Cardiac muscle cell (in vitro differentiated cells and primary cell): ENCODE measurements at regions not wholly inside any gene's neighbourhood (a gene's known extent, or its start where the extent isn't known, plus 50 kb on each side); places are given as distances from the start of the nearest gene placed in this dataset.

Experiments used
- DNase-seq, 2 donors: peaks; one replicate each; pipeline versions ENCODE4 v3.0.0 to v3.0.0-alpha.2; 2010 to 2017; ENCODE audit warnings: low read depth in 1 of 2, low spot score in 1 of 2
- H3K27ac ChIP-seq: fragments of 200-600 bp; sonication (generic); 2 replicates; pipeline ENCODE4 v1.5.1; 2016
- H3K27me3 ChIP-seq: fragments of 200-600 bp; sonication (generic); 2 replicates; pipeline ENCODE4 v1.6.0; 2016; ENCODE audit warnings: control low read depth
- H3K36me3 ChIP-seq: fragments of 200-600 bp; sonication (generic); 2 replicates; pipeline ENCODE4 v1.5.1; 2016; ENCODE audit warnings: control low read depth
- H3K4me1 ChIP-seq: fragments of 200-600 bp; sonication (generic); 2 replicates; pipeline ENCODE4 v1.8.1; 2017; ENCODE audit warnings: low read depth, mild to moderate bottlenecking, mixed run types
- H3K4me3 ChIP-seq: fragments of 200-600 bp; sonication (generic); 2 replicates; pipeline ENCODE4 v1.5.1; 2016; ENCODE audit warnings: mild to moderate bottlenecking
- H3K9me3 ChIP-seq: fragments of 200-600 bp; sonication (generic); 2 replicates; pipeline ENCODE4 v1.5.1; 2017; ENCODE audit warnings: low read depth, mild to moderate bottlenecking, control low read depth
- CTCF ChIP-seq: IDR thresholded peaks from 2 replicates; pipeline ENCODE4 v1.5.1; 2012; ENCODE audit warnings: low read depth, mild to moderate bottlenecking, low read length

GRCh38 chr11:29249713-29250112 lies 767.1 kb downstream of the KCNA4 start:
- no peaks in the 10 kb centered on the region for H3K36me3 ChIP-seq
- no peak overlapping the region for H3K4me3 ChIP-seq
- H3K9me3 ChIP-seq, result no peaks in the 10 kb centered on the region
- DNase-seq, result no peak
- H3K4me1 ChIP-seq, result no peaks in the 10 kb centered on the region
- H3K27ac ChIP-seq, result no peak overlapping the region
- TF ChIP-seq CTCF, result no peak
- H3K27me3 ChIP-seq, result no peaks in the 10 kb centered on the region

GRCh38 chr11:29244355-29244754 lies 772.5 kb downstream of the KCNA4 start:
- no peak overlapping the region for H3K4me3 ChIP-seq
- no peak for DNase-seq
- H3K9me3 ChIP-seq, result no peaks in the 10 kb centered on the region
- no peaks in the 10 kb centered on the region for H3K27me3 ChIP-seq
- TF ChIP-seq CTCF, result no peak
- no peaks in the 10 kb centered on the region for H3K4me1 ChIP-seq
- H3K36me3 ChIP-seq, result no peaks in the 10 kb centered on the region
- H3K27ac ChIP-seq, result no peak overlapping the region

- H3K36me3 ChIP-seq, result no peaks in the 10 kb centered on the region
- no peaks in the 10 kb centered on the region for H3K9me3 ChIP-seq
- no peaks in the 10 kb centered on the region for H3K4me1 ChIP-seq
- no peak overlapping the region for H3K27ac ChIP-seq
- DNase-seq, result no peak
- no peak for TF ChIP-seq CTCF
- no peak overlapping the region for H3K4me3 ChIP-seq
- no peaks in the 10 kb centered on the region for H3K27me3 ChIP-seq
Observed at GRCh38 chr11:29243616-29244015, 773.2 kb downstream of the KCNA4 start.

GRCh38 chr11:29231991-29232390 lies 784.8 kb downstream of the KCNA4 start:
- peak in 1 of 2 donors; percentile 46 for DNase-seq
- no peak for TF ChIP-seq CTCF
- Histone ChIP-seq H3K4me1 (no peaks in the 10 kb centered on the region), H3K9me3 (no peaks in the 10 kb centered on the region), H3K4me3 (no peak overlapping the region), H3K27ac (no peak overlapping the region), H3K27me3 (no peaks in the 10 kb centered on the region), H3K36me3 (no peaks in the 10 kb centered on the region)

GRCh38 chr11:29231586-29231985 lies 785.2 kb downstream of the KCNA4 start:
- no peaks in the 10 kb centered on the region for H3K9me3 ChIP-seq
- H3K27me3 ChIP-seq, result no peaks in the 10 kb centered on the region
- H3K4me1 ChIP-seq, result no peaks in the 10 kb centered on the region
- DNase-seq, result no peak
- no peak overlapping the region for H3K4me3 ChIP-seq
- no peak overlapping the region for H3K27ac ChIP-seq
- TF ChIP-seq CTCF, result no peak
- H3K36me3 ChIP-seq, result no peaks in the 10 kb centered on the region

- no peaks in the 10 kb centered on the region for H3K36me3 ChIP-seq
- DNase-seq, result peak in 1 of 2 donors; percentile 54
Observed at GRCh38 chr11:29227811-29228210, 789.0 kb downstream of the KCNA4 start.

More at GRCh38 chr11:29227811-29228210, 789.0 kb downstream of the KCNA4 start:
- H3K9me3 ChIP-seq, result no peaks in the 10 kb centered on the region
- no peak overlapping the region for H3K27ac ChIP-seq
- TF ChIP-seq CTCF, result no peak
- H3K4me3 ChIP-seq, result no peak overlapping the region
- H3K4me1 ChIP-seq, result no peaks in the 10 kb centered on the region
- no peaks in the 10 kb centered on the region for H3K27me3 ChIP-seq
